Tibial nerve (tissue), 4 donors: ENCODE measurements at regions not wholly inside any gene's neighbourhood (a gene's known extent, or its start where the extent isn't known, plus 50 kb on each side); places are given as distances from the start of the nearest gene placed in this dataset.

ENCODE experiments used
- EP300 ChIP-seq, 2 donors: sonication (generic); formaldehyde crosslinking; IDR thresholded peaks; one replicate each; pipeline ENCODE4 v1.6.1; 2017; ENCODE audit warnings: antibody characterized with exemption in 2 of 2, mild to moderate bottlenecking in 1 of 2
- POLR2A ChIP-seq, 2 donors: fragments of 450-650 bp; IDR thresholded peaks; one replicate each; pipeline ENCODE4 v1.6.1; 2017; ENCODE audit warnings: antibody characterized with exemption in 2 of 2, mild to moderate bottlenecking in 2 of 2, moderate library complexity in 2 of 2
- TF ChIP-seq, protein P1 (sequence below), 5 experiments: fragments of 200-600 bp in 3 of 5; fragments of 450-650 bp in 2 of 5; sonication (generic) in 3 of 5; IDR thresholded peaks; one replicate each; pipeline ENCODE4 v1.5.1; 2016 to 2019; ENCODE audit warnings: antibody characterized with exemption in 5 of 5, mild to moderate bottlenecking in 3 of 5, moderate library complexity in 2 of 5

DNA sequence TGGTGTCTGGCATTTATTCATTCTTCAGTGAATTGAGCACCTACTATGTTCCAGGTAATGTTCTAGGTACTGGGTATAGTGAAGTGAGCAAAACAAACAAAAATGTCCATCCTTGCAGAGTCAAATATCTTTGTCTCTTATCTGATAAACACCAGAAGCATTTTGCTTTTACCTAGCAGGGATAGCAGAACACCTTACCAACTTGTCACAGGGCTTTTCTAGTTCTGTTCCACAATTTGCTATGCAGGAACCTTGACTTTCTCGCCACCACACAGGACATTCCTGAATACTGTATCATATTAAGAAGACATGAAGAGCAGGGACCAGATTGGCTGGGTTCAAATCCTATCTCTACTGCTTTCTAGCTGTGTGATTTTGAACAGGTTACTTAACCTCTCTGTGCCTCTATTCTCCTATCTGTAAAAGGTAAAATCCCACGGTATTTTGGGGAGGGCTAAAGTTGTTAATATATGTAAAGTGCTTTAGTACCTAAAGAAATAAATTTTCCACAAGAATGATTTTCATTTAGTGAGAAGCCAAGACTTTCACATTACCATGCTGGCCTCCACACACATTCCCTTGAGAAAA is 214.5 kb upstream of the S100G start:
- TF ChIP-seq, protein P1, sequence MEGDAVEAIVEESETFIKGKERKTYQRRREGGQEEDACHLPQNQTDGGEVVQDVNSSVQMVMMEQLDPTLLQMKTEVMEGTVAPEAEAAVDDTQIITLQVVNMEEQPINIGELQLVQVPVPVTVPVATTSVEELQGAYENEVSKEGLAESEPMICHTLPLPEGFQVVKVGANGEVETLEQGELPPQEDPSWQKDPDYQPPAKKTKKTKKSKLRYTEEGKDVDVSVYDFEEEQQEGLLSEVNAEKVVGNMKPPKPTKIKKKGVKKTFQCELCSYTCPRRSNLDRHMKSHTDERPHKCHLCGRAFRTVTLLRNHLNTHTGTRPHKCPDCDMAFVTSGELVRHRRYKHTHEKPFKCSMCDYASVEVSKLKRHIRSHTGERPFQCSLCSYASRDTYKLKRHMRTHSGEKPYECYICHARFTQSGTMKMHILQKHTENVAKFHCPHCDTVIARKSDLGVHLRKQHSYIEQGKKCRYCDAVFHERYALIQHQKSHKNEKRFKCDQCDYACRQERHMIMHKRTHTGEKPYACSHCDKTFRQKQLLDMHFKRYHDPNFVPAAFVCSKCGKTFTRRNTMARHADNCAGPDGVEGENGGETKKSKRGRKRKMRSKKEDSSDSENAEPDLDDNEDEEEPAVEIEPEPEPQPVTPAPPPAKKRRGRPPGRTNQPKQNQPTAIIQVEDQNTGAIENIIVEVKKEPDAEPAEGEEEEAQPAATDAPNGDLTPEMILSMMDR (IDR thresholded peaks at IDR 0.05), result no peak
- TF ChIP-seq POLR2A (IDR thresholded peaks at IDR 0.05), result no peak
- no peak for TF ChIP-seq EP300 (IDR thresholded peaks at IDR 0.05)
